NCI-H2081 (cell line): ENCODE measurements at regions not wholly inside any gene's neighbourhood (a gene's known extent, or its start where the extent isn't known, plus 50 kb on each side); places are given as distances from the start of the nearest gene placed in this dataset.
"Not testable (repeated sequence)": the region's sequence is repeated elsewhere in the genome, so short reads cannot be mapped to it uniquely, and the experiment has no call there.

Source experiments
- DNase-seq, 2 experiments: peaks; one replicate each; lab custom pipeline; 2025; lab: John Stamatoyannopoulos, UW

GRCh38 chr2:8424997-8425900 lies 256.6 kb upstream of the ID2 start:
- DNase-seq = no peak

GRCh38 chr2:8426550-8426949 lies 255.3 kb upstream of the ID2 start:
- no peak for DNase-seq

GRCh38 chr2:8427211-8427610 lies 254.6 kb upstream of the ID2 start:
- DNase-seq = no peak

GRCh38 chr2:8430628-8431027 lies 251.2 kb upstream of the ID2 start:
- no peak for DNase-seq

- no peak for DNase-seq
Measured at GRCh38 chr2:8431446-8432125, 250.3 kb upstream of the ID2 start.

GRCh38 chr2:8432706-8433336 lies 249.0 kb upstream of the ID2 start:
- DNase-seq = no peak

- no peak for DNase-seq
Measured at GRCh38 chr2:8433390-8433789, 248.5 kb upstream of the ID2 start.

- DNase-seq = no peak
Measured at GRCh38 chr2:8435608-8436007, 246.2 kb upstream of the ID2 start.

GRCh38 chr2:8436585-8436984 lies 245.3 kb upstream of the ID2 start:
- no peak for DNase-seq

- DNase-seq = no peak
Measured at GRCh38 chr2:8437228-8437948, 244.5 kb upstream of the ID2 start.

- no peak for DNase-seq
Measured at GRCh38 chr2:8437949-8438400, 243.9 kb upstream of the ID2 start.

- DNase-seq = no peak
Measured at GRCh38 chr2:8438476-8438875, 243.4 kb upstream of the ID2 start.

- DNase-seq = no peak
Measured at GRCh38 chr2:8438996-8439395, 242.9 kb upstream of the ID2 start.

- no peak for DNase-seq
Measured at GRCh38 chr2:8440029-8440778, 241.7 kb upstream of the ID2 start.

- no peak for DNase-seq
Measured at GRCh38 chr2:8441371-8441770, 240.5 kb upstream of the ID2 start.

GRCh38 chr2:8441986-8442385 lies 239.9 kb upstream of the ID2 start:
- no peak for DNase-seq

- no peak for DNase-seq
Measured at GRCh38 chr2:8442833-8443486, 238.9 kb upstream of the ID2 start.

GRCh38 chr2:8445580-8445979 lies 236.3 kb upstream of the ID2 start:
- no peak for DNase-seq

GRCh38 chr2:8446751-8447150 lies 235.1 kb upstream of the ID2 start:
- not testable (repeated sequence) for DNase-seq

GRCh38 chr2:8447610-8448221 lies 234.1 kb upstream of the ID2 start:
- no peak for DNase-seq
